WI38 (cell line): ENCODE measurements at regions not wholly inside any gene's neighbourhood (a gene's known extent, or its start where the extent isn't known, plus 50 kb on each side); places are given as distances from the start of the nearest gene placed in this dataset.

Experiments used
- H3K4me3 ChIP-seq: 2 replicates; pipeline ENCODE4 v1.5.1; 2011; ENCODE audit warnings: low read depth, mild to moderate bottlenecking, control low read depth, low read length
- CTCF ChIP-seq: IDR thresholded peaks from 2 replicates; pipeline ENCODE4 v1.5.1; 2012; ENCODE audit warnings: low read depth, mild to moderate bottlenecking, control low read depth, low read length

GRCh38 chr18:39349801-39350200, 1784.2 kb upstream of the CELF4 start:
- no peak overlapping the region for H3K4me3 ChIP-seq
- TF ChIP-seq CTCF = no peak

GRCh38 chr18:39348757-39349156, 1783.2 kb upstream of the CELF4 start:
- TF ChIP-seq CTCF = no peak
- H3K4me3 ChIP-seq = no peak overlapping the region

- H3K4me3 ChIP-seq = no peak overlapping the region
- no peak for TF ChIP-seq CTCF
Measured at GRCh38 chr18:39347701-39348100, 1782.1 kb upstream of the CELF4 start.

- H3K4me3 ChIP-seq = no peak overlapping the region
- no peak for TF ChIP-seq CTCF
Measured at GRCh38 chr18:39346916-39347315, 1781.3 kb upstream of the CELF4 start.

- H3K4me3 ChIP-seq = no peak overlapping the region
Measured at GRCh38 chr18:39345321-39345720, 1779.7 kb upstream of the CELF4 start.

GRCh38 chr18:39344487-39344886, 1778.9 kb upstream of the CELF4 start:
- no peak overlapping the region for H3K4me3 ChIP-seq
- no peak for TF ChIP-seq CTCF

More at GRCh38 chr18:39345321-39345720, 1779.7 kb upstream of the CELF4 start:
- TF ChIP-seq CTCF = no peak

GRCh38 chr18:39341129-39341528, 1775.5 kb upstream of the CELF4 start:
- no peak for TF ChIP-seq CTCF
- no peak overlapping the region for H3K4me3 ChIP-seq
